Astrocyte of the spinal cord (primary cell): ENCODE measurements at regions not wholly inside any gene's neighbourhood (a gene's known extent, or its start where the extent isn't known, plus 50 kb on each side); places are given as distances from the start of the nearest gene placed in this dataset.

Source experiments
- DNase-seq: peaks from one replicate; pipeline ENCODE4 v3.0.0; 2011; ENCODE audit warnings: low read depth, low spot score
- H3K4me3 ChIP-seq: 2 replicates; pipeline ENCODE4 v1.5.1; 2011; ENCODE audit warnings: low read depth, mild to moderate bottlenecking, low read length, moderate library complexity
- in situ Hi-C: cut with HindIII; loops from 2 replicates; pipeline ENCODE4 v1.10.0; 2017; ENCODE audit warnings: low sequenced_read_pairs
- TF ChIP-seq, protein P1 (sequence below): IDR thresholded peaks from 2 replicates; pipeline ENCODE4 v1.5.1; 2012; ENCODE audit warnings: low read depth, mild to moderate bottlenecking, low read length, inconsistent platforms

DNA sequence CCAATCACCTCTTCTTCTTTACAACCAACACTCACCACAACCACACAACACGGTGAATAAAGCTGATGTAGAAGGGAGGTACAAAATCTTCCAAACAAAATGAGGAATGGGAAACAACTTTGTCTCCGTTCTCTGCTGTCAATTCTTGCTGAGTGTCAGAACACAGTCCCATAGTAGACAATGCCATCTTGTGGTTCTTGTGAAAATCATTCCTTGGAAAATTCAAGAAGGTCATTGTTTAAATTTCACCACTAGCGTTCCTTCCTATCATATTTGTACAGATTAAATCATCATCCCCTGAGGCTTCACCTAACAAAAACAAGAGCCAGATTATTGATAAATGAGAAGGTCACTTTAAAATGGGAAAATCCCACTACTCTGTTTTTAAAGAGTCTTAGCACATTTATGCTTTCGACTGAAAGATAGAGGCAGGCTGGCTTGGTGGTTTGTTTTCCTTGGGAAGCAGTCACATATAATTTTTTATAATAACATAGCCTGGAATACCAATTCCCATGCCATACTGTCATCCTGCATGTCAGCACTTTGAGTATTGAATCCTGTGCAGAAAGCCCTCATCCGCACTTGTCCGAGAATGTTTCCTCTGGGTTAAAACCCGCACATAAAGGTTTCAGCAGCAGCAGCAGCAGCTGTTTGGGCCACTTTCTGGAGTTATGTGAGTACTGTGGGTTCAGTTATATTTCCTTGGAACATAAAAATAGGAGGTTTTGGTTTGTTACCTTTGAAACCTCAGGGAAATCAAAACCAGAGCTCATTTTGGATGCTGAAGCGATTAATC lies 395.0 kb upstream of the SMARCA2 start:
- H3K4me3 ChIP-seq = no peak overlapping the region
- TF ChIP-seq, protein P1, sequence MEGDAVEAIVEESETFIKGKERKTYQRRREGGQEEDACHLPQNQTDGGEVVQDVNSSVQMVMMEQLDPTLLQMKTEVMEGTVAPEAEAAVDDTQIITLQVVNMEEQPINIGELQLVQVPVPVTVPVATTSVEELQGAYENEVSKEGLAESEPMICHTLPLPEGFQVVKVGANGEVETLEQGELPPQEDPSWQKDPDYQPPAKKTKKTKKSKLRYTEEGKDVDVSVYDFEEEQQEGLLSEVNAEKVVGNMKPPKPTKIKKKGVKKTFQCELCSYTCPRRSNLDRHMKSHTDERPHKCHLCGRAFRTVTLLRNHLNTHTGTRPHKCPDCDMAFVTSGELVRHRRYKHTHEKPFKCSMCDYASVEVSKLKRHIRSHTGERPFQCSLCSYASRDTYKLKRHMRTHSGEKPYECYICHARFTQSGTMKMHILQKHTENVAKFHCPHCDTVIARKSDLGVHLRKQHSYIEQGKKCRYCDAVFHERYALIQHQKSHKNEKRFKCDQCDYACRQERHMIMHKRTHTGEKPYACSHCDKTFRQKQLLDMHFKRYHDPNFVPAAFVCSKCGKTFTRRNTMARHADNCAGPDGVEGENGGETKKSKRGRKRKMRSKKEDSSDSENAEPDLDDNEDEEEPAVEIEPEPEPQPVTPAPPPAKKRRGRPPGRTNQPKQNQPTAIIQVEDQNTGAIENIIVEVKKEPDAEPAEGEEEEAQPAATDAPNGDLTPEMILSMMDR = no peak
- in situ Hi-C loops = no loop called here
- DNase-seq = no peak

DNA sequence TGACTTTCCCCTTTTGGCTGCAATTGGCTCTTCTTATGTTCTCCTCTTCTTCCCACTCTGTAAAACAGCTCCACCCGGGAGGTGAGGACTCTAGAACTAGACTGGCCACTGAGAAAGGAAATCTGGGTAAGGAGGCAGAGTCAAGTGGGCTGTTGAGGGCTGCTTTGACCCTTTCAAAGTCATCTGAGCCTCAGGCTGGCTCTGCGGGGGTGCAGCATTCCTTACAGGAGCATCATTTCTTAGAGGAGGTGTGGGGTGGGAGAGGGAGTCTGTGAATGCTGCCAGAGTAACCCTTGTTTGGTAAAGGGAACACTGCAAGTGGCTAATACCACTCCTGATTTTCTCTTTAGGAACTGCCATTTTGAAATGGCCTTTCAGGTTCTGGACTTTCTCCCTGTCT lies 377.7 kb upstream of the SMARCA2 start:
- no peak overlapping the region for H3K4me3 ChIP-seq
- no peak for DNase-seq
- TF ChIP-seq, protein P1 = no peak
- in situ Hi-C loops = no loop called here

DNA sequence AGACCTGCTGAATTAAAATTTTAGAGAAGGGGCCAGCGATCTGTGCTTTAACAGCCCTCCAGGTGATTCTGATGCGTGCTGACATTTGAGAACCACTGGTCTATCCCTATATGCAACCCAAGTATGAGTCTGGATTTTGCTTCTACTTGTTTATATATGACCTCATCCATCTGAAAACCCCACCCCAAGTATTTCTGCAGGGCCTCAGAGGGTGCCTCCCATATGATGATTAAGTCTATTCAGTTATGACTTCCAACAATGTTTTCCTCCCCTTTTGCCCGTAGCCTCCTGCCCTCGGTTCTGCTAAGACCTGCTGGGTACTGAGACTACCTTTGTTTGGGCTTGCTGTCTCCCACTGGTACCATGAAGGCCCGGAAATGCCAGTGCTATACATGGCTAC lies 376.0 kb upstream of the SMARCA2 start:
- TF ChIP-seq, protein P1 = no peak
- in situ Hi-C loops = no loop called here
- DNase-seq = no peak
- H3K4me3 ChIP-seq = no peak overlapping the region

DNA sequence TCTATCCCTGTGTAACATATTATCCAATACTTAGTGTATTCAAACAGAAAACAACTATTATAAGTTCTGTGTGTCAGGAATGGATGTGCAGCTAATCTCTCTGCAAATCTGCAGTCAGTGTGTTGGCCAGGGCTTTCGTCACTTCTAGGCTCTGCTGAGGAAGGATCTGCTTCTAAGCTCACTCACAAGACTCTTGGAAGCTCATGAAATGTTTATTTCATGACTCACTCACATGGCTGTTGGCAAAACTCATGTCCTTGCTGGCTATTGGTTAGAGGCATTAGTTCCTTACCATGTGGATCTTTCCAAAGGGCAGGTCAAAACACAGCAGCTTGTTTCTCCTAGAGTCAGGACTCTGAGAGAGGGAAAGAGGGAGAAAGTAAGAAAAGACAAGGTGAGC lies 367.4 kb upstream of the SMARCA2 start:
- DNase-seq = no peak
- TF ChIP-seq, protein P1 = no peak
- H3K4me3 ChIP-seq = no peak overlapping the region
- in situ Hi-C loops = no loop called here

DNA sequence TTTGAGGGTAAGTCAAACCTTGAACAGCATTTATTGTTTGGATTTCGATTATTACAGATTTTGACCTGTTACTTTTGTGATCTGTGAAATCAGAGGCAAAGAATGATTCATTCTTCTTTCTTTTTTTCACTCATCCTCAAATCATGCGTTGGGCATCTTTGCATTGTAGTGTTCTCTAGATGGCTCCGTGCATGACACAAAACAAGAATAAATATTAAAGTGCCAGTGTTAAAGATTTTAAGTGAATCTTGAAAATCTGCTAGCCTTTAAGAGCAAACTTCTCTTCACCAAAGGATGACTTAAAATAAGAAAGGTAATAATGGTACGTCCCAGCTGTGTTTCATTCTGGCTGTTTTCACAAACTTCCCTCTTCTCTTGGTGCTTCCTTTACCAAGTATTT lies 361.9 kb upstream of the SMARCA2 start:
- in situ Hi-C loops = no loop called here
- DNase-seq = no peak
- TF ChIP-seq, protein P1 = no peak
- H3K4me3 ChIP-seq = no peak overlapping the region

DNA sequence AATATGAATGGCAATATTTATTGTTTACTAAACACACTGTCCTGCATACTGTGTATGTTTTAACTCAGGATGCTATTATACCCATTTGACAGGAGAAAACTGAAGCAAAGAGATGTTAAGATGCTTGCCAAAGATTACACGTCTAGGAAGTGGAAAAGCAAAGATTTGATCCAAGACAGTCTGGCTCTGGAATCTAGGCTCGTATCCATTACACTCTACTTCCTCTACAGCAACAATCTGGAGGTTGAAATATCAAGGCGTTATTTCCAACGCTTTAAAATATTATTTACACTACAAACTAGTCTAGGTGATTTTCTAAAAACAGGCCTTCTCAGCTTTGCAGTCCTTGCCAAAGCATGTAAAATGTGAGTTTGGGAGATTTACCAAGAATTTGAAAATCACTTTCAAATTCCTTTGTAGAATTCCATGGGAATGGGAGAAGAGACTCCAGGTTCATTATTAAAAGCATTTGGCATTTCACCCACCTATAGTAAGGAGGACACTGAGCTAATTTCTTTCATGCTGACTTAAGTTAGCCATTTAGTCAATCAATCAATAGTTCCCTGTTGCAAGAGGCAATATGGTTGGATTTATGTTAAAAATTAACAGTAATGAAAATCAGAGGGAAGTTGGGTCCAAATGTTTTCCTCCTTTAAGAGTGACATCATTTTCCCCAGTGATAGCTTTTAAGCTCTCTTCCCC lies 356.3 kb upstream of the SMARCA2 start:
- in situ Hi-C loops = no loop called here

More for the DNA sequence above, 356.3 kb upstream of the SMARCA2 start:
- TF ChIP-seq, protein P1 = no peak
- no peak overlapping the region for H3K4me3 ChIP-seq
- DNase-seq = no peak
